ENCODE measurements at regions not wholly inside any gene's neighbourhood (a gene's known extent, or its start where the extent isn't known, plus 50 kb on each side); places are given as distances from the start of the nearest gene placed in this dataset.

DNA sequence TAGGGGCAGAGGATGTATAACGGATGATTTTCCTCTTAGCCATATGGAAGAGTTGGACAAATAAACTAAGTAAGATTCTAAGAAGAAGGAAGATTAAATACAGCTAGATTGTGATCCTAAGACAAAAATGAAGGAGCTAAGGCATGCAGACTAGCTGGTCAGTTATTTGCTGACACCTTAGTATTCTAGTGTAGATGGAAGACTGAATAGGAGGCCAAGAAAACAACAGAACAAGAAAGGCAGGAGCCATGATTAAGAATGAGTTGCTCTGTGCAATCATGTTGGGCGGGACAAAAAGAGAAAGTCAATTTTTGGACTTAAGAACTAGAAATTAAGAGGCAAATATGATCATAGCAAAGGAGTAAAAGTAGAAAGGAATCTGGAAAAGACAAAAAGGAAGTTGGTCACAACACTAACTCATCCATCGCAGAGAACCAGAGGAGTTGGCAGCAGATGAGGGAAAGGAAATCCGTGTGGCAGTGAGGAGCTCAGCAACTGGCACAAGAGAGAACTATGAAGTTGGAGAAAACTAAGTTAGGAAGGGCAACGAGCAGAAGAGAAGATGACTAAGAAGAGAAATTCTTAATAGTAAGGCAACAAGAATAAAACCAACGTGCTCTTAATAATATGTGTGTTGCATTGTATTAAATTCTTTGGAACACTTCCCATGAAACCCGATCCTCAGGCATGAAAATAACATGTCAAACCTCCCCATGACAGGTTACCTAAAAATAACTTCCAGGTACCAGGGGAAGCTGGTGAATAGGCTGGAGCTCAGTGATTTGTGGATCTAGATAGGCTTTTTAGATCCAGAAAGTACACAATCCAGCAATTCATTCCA is 234.4 kb downstream of the LTN1 start:
- DNase-seq (ENCODE audit: low read depth): peak; percentile 10
- H3K4me3 ChIP-seq (ENCODE audit: low read depth, low read length): no peak overlapping the region
- TF ChIP-seq, protein P1, sequence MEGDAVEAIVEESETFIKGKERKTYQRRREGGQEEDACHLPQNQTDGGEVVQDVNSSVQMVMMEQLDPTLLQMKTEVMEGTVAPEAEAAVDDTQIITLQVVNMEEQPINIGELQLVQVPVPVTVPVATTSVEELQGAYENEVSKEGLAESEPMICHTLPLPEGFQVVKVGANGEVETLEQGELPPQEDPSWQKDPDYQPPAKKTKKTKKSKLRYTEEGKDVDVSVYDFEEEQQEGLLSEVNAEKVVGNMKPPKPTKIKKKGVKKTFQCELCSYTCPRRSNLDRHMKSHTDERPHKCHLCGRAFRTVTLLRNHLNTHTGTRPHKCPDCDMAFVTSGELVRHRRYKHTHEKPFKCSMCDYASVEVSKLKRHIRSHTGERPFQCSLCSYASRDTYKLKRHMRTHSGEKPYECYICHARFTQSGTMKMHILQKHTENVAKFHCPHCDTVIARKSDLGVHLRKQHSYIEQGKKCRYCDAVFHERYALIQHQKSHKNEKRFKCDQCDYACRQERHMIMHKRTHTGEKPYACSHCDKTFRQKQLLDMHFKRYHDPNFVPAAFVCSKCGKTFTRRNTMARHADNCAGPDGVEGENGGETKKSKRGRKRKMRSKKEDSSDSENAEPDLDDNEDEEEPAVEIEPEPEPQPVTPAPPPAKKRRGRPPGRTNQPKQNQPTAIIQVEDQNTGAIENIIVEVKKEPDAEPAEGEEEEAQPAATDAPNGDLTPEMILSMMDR (conservative IDR thresholded peaks at IDR 0.05; ENCODE audit: low read depth, low read length): no peak

DNA sequence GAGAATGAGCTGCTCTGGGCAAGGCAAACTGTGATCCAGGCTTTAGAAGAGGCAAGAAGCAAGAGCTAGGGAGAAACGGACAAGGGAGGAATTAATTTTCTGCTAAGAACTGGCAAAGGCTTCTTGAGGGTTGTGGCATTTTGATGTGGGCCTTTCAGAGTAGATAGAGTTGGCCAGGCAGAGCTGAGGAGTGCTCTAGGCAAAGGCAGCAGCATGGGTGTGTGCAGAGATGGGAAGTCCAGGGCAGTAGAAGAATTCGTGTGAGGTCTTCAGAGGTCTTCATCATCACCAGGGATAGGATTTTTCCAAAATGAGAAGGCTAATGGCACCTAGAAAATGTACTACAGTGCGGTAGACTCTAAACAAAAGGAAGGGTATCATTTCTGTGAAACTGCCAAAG is 237.8 kb downstream of the LTN1 start:
- TF ChIP-seq, protein P1 (conservative IDR thresholded peaks at IDR 0.05; ENCODE audit: low read depth, low read length): no peak
- no peak for DNase-seq (ENCODE audit: low read depth)
- H3K4me3 ChIP-seq (ENCODE audit: low read depth, low read length): no peak overlapping the region

DNA sequence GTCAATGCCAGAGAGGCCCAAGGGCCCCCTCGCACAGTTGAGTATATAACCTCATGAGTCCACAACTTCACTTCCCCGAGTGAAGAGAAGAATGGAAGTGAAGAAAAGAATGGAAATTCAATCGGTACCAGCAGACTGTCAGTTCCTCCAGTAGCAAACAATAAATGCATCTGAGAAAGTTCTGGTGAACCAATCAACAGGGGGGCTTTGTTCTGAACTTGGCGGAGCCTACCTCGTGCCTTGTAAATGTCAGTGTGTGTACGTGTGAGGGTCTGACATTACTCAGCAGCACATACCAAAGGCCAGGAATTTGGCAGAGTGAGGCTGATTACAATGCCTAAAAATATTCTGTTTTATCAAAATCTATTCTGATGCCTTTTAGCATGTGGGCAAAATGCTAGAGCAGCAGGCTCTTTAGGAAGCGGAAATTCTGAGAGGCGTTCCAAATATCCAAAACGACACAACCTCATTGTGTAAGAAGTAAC is 238.5 kb downstream of the LTN1 start:
- H3K4me3 ChIP-seq (ENCODE audit: low read depth, low read length): no peak overlapping the region
- peak; percentile 94 for DNase-seq (ENCODE audit: low read depth)
- TF ChIP-seq, protein P1 (conservative IDR thresholded peaks at IDR 0.05; ENCODE audit: low read depth, low read length): no peak

DNA sequence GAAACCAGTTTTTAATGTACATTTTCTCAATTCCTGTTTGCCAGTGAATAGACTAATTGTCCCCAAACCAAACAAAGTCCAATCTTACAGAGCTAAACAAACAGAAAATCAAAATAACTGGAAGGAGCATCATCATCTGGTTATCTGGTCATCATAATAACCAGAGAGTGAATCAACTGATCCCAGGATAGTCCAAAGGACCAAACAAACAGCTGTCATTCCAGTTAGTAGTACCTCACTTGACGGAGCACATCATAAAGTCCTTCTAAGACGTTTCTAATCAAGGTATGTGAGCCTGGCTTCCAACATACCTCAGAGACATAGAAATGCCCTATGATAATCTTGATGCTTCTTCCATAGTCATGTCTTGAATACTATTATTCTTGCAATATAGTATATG is 240.5 kb downstream of the LTN1 start:
- no peak for DNase-seq (ENCODE audit: low read depth)
- H3K4me3 ChIP-seq (ENCODE audit: low read depth, low read length): no peak overlapping the region
- TF ChIP-seq, protein P1 (conservative IDR thresholded peaks at IDR 0.05; ENCODE audit: low read depth, low read length): no peak

DNA sequence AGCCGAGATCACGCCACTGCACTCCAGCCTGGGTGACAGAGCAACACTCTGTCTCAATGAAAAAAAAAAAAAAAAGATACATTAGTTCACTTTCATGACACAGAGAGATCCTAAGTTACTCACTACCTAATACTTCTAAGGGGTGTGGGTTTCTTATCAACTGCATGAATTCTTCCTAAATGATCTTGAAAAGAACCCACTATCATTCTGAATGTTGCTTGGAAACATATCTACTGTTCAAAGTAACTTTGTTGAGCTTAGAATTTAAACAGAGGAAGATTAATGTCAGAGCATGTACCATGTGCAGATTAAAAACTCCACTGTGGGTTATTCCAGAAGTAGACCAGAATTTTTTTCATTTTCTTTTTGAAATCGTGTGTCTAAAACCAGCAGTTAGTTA is 241.5 kb downstream of the LTN1 start:
- DNase-seq (ENCODE audit: low read depth): no peak
- H3K4me3 ChIP-seq (ENCODE audit: low read depth, low read length): no peak overlapping the region
- TF ChIP-seq, protein P1 (conservative IDR thresholded peaks at IDR 0.05; ENCODE audit: low read depth, low read length): no peak

DNA sequence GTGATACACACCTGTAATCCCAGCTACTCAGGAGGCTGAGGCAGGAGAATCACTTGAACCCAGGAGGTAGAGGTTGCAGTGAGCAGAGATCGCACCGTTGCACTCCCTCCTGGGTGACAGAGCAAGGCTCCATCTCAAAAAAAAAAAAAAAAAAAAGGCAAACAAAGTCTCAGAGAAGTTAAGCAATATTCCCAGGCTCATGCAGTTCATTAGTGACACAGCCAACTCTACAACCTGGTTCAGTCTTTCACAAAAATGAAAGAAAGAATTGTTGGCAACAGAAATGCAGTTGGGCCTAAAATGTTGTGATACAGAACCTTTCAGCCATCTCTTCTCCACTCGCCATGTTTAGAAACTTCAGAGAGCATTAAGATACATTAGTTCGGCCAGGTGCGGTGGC is 242.1 kb downstream of the LTN1 start:
- TF ChIP-seq, protein P1 (conservative IDR thresholded peaks at IDR 0.05; ENCODE audit: low read depth, low read length): no peak
- no peak for DNase-seq (ENCODE audit: low read depth)
- H3K4me3 ChIP-seq (ENCODE audit: low read depth, low read length): no peak overlapping the region

DNA sequence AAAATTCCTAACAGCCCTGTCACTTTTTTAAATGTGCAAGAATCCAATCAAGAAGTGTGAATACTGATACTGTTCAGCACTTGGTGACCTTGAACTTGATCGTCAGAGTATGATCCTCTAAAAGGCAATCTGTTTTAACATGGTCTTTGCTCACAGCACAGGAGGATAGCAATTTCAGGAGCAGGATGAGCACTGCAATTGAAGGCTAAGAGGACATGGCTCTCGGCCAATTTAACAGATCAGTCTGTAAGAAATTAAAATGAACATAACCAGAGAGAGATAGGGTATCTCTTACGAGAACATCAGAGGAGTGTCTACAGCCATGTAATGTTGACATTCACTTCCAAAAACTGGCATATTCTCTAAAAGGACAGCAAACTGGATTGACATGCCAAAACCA is 243.1 kb downstream of the LTN1 start:
- no peak overlapping the region for H3K4me3 ChIP-seq (ENCODE audit: low read depth, low read length)
- DNase-seq (ENCODE audit: low read depth): no peak

More for the DNA sequence above, 243.1 kb downstream of the LTN1 start:
- TF ChIP-seq, protein P1 (conservative IDR thresholded peaks at IDR 0.05; ENCODE audit: low read depth, low read length): no peak

Data from choroid plexus epithelial cell (primary cell).